ENCODE measurements at regions not wholly inside any gene's neighbourhood (a gene's known extent, or its start where the extent isn't known, plus 50 kb on each side); places are given as distances from the start of the nearest gene placed in this dataset.

DNA sequence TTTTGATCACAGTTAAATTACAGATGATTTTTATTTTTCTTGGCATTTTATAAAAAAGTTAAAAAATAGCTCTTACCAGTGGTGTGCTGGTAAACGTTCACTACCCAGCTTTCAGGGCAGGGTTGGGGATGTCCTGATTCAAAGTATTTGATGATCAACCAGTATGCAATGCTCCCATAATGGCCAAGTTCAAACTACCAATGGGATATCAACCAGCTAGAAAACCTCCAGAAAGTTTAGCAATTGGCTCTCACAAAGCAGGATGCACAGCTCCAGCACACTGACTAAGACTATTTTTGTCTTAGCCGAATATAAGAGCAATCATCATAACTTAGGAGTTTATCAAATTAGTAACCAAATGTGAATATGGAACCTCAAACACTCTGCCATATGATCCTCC lies 108.0 kb upstream of the PDE5A start:
- no peak for DNase-seq
- Histone ChIP-seq H3K36me3 (no peaks in the 10 kb centered on the region), H3K9me3 (no peaks in the 10 kb centered on the region), H3K4me1 (peaks cover 0 to 5% (median 0%) of the 10 kb centered on the region in 4 donors), H3K27me3 (no peaks in the 10 kb centered on the region), H3K27ac (no peak overlapping the region), H3K4me3 (no peak overlapping the region)
- no peak for ATAC-seq
- intact Hi-C loops (cut with DNase I) = no loop called here
- no peak for TF ChIP-seq POLR2A (IDR thresholded peaks at IDR 0.05)
- TF ChIP-seq, protein P1, sequence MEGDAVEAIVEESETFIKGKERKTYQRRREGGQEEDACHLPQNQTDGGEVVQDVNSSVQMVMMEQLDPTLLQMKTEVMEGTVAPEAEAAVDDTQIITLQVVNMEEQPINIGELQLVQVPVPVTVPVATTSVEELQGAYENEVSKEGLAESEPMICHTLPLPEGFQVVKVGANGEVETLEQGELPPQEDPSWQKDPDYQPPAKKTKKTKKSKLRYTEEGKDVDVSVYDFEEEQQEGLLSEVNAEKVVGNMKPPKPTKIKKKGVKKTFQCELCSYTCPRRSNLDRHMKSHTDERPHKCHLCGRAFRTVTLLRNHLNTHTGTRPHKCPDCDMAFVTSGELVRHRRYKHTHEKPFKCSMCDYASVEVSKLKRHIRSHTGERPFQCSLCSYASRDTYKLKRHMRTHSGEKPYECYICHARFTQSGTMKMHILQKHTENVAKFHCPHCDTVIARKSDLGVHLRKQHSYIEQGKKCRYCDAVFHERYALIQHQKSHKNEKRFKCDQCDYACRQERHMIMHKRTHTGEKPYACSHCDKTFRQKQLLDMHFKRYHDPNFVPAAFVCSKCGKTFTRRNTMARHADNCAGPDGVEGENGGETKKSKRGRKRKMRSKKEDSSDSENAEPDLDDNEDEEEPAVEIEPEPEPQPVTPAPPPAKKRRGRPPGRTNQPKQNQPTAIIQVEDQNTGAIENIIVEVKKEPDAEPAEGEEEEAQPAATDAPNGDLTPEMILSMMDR (IDR thresholded peaks at IDR 0.05) = no peak
- 79% methylated on average over 2 of the region's 2 CpGs for WGBS (ENCODE audit: insufficient coverage, low coverage, low lambda C conversion rate, missing lambda C conversion rate)

DNA sequence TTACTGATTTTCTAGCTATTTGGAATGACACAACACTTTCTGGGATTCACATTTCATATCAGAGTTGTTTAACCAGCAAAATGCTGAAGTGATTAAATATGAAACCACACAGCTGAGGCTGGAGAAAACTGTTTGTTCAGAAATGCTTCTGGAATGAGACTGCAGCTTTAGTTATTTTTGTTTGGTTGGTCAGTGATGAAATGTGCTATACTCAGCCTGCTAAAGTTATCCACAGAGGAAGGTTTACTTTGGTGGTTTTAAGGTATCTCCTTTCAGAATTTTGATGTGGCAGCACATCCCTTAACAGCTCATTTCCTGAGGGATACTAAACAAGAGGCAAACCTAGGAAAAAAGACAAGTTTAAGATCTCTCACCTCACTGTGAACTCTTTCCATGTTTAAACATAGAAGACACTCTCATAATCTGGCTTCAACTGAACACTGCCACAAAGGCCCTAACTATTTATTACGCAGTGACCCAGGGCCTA lies 106.6 kb upstream of the PDE5A start:
- WGBS (ENCODE audit: insufficient coverage, low coverage, low lambda C conversion rate, missing lambda C conversion rate) = 93% methylated on average over 1 of the region's 1 CpG
- Histone ChIP-seq H3K27ac (no peak overlapping the region), H3K9me3 (no peaks in the 10 kb centered on the region), H3K36me3 (no peaks in the 10 kb centered on the region), H3K4me3 (no peak overlapping the region), H3K27me3 (no peaks in the 10 kb centered on the region), H3K4me1 (peaks cover 0 to 13% (median under 1%) of the 10 kb centered on the region in 4 donors)
- DNase-seq (no peak), ATAC-seq (no peak)
- TF ChIP-seq POLR2A (IDR thresholded peaks at IDR 0.05) = no peak
- TF ChIP-seq, protein P1 (IDR thresholded peaks at IDR 0.05) = no peak
- intact Hi-C loops (cut with DNase I) = no loop called here

DNA sequence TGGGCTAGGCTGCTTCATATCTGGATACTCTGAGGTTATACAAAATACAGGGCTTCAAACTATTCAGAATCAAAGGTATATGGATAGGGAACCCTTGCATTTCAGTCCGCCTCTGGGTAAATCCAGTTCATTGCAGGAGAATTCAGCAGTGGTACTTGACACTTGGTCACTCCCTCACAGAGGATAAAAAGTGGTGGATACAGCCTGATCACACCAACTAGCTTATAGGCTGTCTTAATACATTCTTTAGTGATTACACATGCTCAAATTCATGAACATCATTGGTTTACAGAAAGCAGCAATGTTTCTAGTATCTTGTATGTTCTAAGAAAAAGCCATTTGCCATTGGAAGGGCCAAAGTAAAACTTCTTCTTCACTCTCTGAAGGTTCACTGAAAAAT lies 104.8 kb upstream of the PDE5A start:
- Histone ChIP-seq H3K9me3 (no peaks in the 10 kb centered on the region), H3K27me3 (no peaks in the 10 kb centered on the region), H3K4me3 (no peak overlapping the region), H3K27ac (no peak overlapping the region), H3K4me1 (peaks cover 0 to 18% (median 4%) of the 10 kb centered on the region in 4 donors), H3K36me3 (no peaks in the 10 kb centered on the region)
- no peak for DNase-seq
- intact Hi-C loops (cut with DNase I) = no loop called here
- TF ChIP-seq, protein P1 (IDR thresholded peaks at IDR 0.05) = no peak
- no peak for ATAC-seq
- 77% methylated on average over 1 of the region's 1 CpG for WGBS (ENCODE audit: insufficient coverage, low coverage, low lambda C conversion rate, missing lambda C conversion rate)

DNA sequence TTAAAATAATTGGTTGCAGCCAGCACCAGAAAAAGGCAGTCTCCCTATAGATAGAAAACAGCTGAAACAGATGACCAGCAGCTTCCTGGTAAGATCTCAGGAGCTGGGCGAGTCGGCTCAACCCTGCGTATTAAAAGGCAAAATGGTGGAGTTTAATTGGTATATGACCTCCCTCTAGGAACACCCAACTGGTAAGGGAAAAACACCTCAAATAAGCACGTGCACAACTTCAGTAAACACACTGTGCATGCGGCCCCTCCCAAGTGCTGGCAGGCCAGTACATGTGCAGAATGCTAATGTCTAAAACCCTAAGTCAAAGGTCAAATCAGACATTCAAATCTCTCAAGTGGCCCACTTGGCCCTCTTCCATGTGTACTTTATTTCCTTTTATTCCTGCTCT lies 103.2 kb upstream of the PDE5A start:
- Histone ChIP-seq H3K27ac (no peak overlapping the region), H3K4me3 (no peak overlapping the region), H3K27me3 (no peaks in the 10 kb centered on the region), H3K36me3 (no peaks in the 10 kb centered on the region), H3K4me1 (peaks cover 0 to 18% (median 4%) of the 10 kb centered on the region in 4 donors), H3K9me3 (no peaks in the 10 kb centered on the region)
- intact Hi-C loops (cut with DNase I) = no loop called here
- 34% methylated on average over 2 of the region's 5 CpGs for WGBS (ENCODE audit: insufficient coverage, low coverage, low lambda C conversion rate, missing lambda C conversion rate)
- DNase-seq (no peak), ATAC-seq (peak in 2 of 4 donors; percentile 37 to 52)
- TF ChIP-seq, protein P1 (IDR thresholded peaks at IDR 0.05) = no peak
